GM12878 (cell line): ENCODE measurements at regions not wholly inside any gene's neighbourhood (a gene's known extent, or its start where the extent isn't known, plus 50 kb on each side); places are given as distances from the start of the nearest gene placed in this dataset.

Experiments used
- ATAC-seq: fragments of 200-7000 bp; cut with Tn5 transposase; 3 replicates; pipeline ENCODE4 v1.9.1; 2020; ENCODE audit warnings: mild to moderate bottlenecking, moderate library complexity
- BruUV-seq: library from RNA; stranded (reverse); fragments of 400-500 nt; replicated peaks from 2 replicates; lab custom pipeline; 2021; lab: Mats Ljungman, UMichigan
- CTCF ChIA-PET: fragments of 300-600 bp; sonication (Branson Sonifier 250); formaldehyde crosslinking; extraction: SDS; loops from one replicate; lab custom pipeline; 2021; ENCODE audit warnings: inconsistent platforms; lab: Yijun Ruan, JAX
- POLR2A ChIA-PET: fragments of 350-600 bp; formaldehyde crosslinking; extraction: SDS; loops from one replicate; lab custom pipeline; 2021; ENCODE audit warnings: inconsistent platforms; lab: Charles Lee
- RAD21 ChIA-PET: fragments of 300-600 bp; sonication (Branson Sonifier 250); formaldehyde crosslinking; loops from one replicate; lab custom pipeline; 2023; ENCODE audit warnings: antibody characterized with exemption; ENCODE audit not compliant: unreplicated experiment; lab: Charles Lee
- SMC1A ChIA-PET: fragments of 300-600 bp; sonication (Branson Sonifier 250); formaldehyde crosslinking; loops from one replicate; lab custom pipeline; 2023; ENCODE audit not compliant: unreplicated experiment, uncharacterized antibody; lab: Charles Lee
- DNase-seq: peaks from one replicate; pipeline ENCODE4 v3.0.0-alpha.2; 2011; ENCODE audit warnings: low read depth, low spot score
- FAIRE-seq: peaks from 3 replicates; lab custom pipeline; 2011; peaks lifted over from hg19 to GRCh38; lab: Jason Lieb, UNC
- H2AFZ ChIP-seq: 2 replicates; pipeline ENCODE4 v1.6.0; 2011; ENCODE audit warnings: low read depth, low read length, control low read depth; ENCODE audit not compliant: control insufficient read depth
- H3K27ac ChIP-seq: 2 replicates; pipeline ENCODE4 v1.5.1; 2011; ENCODE audit warnings: control low read depth; ENCODE audit not compliant: control insufficient read depth, insufficient read depth
- H3K27me3 ChIP-seq, 2 experiments: replicated peaks in 1 of 2; 2 replicates each; pipeline versions ENCODE4 v1.6.0 to v1.6.1; 2011; ENCODE audit warnings: low read length in 1 of 2; ENCODE audit not compliant: control insufficient read depth in 2 of 2, insufficient read depth in 2 of 2
- H3K36me3 ChIP-seq, 2 experiments: 2 replicates each; pipeline ENCODE4 v1.5.1; 2011; ENCODE audit warnings: low read length in 1 of 2; ENCODE audit not compliant: control insufficient read depth in 2 of 2, insufficient read depth in 2 of 2
- H3K4me1 ChIP-seq: 2 replicates; pipeline ENCODE4 v1.6.1; 2011; ENCODE audit warnings: mild to moderate bottlenecking, low read length, moderate library complexity, mixed read lengths; ENCODE audit not compliant: control insufficient read depth, insufficient read depth
- H3K4me2 ChIP-seq: 2 replicates; pipeline ENCODE4 v1.6.0; 2011; ENCODE audit warnings: control low read depth; ENCODE audit not compliant: control insufficient read depth, insufficient read depth
- H3K4me3 ChIP-seq: fragments of 200-600 bp; sonication (generic); 2 replicates; pipeline ENCODE4 v1.5.1; 2016
- H3K79me2 ChIP-seq: 2 replicates; pipeline ENCODE4 v1.6.0; 2011; ENCODE audit warnings: low read length; ENCODE audit not compliant: control insufficient read depth, insufficient read depth
- H3K9ac ChIP-seq: 2 replicates; pipeline ENCODE4 v1.8.0; 2011; ENCODE audit warnings: low read length, control low read depth, mixed read lengths; ENCODE audit not compliant: control insufficient read depth, insufficient read depth
- H3K9me3 ChIP-seq: replicated peaks from 3 replicates; pipeline ENCODE4 v1.5.1; 2011; ENCODE audit warnings: mild to moderate bottlenecking, low read length; ENCODE audit not compliant: control insufficient read depth, insufficient read depth
- H4K20me1 ChIP-seq: 2 replicates; pipeline ENCODE4 v1.6.0; 2011; ENCODE audit not compliant: control insufficient read depth, insufficient read depth
- BHLHE40 ChIP-seq, 2 experiments: fragments of 450-650 bp in 1 of 2; IDR thresholded peaks; 2 replicates each; pipeline ENCODE4 v1.6.1; 2011 to 2017; ENCODE audit warnings: low read depth in 2 of 2, borderline replicate concordance in 1 of 2, improper control_type of control experiment in 1 of 2, low read length in 1 of 2, mild to moderate bottlenecking in 1 of 2
- CTCF ChIP-seq, 3 experiments: IDR thresholded peaks in 2 of 3; conservative IDR thresholded peaks in 1 of 3; 2 replicates each; pipeline ENCODE4 v1.5.1; 2011; ENCODE audit warnings: low read depth in 3 of 3, low read length in 3 of 3, mild to moderate bottlenecking in 3 of 3, control low read depth in 2 of 3, moderate library complexity in 2 of 3, inconsistent platforms in 1 of 3, mixed read lengths in 1 of 3; ENCODE audit not compliant: control insufficient read depth in 2 of 3, insufficient read depth in 1 of 3; ENCODE audit errors: extremely low read depth in 1 of 3
- FOXM1 ChIP-seq: IDR thresholded peaks from 2 replicates; pipeline ENCODE4 v1.6.1; 2012; ENCODE audit warnings: low read depth, mild to moderate bottlenecking, inconsistent platforms, low read length, moderate library complexity
- GATAD2B ChIP-seq: fragments of 450-650 bp; conservative IDR thresholded peaks from 2 replicates; pipeline ENCODE4 v1.6.1; 2017; ENCODE audit warnings: low read depth, mild to moderate bottlenecking, moderate library complexity
- POLR2A ChIP-seq: IDR thresholded peaks from 2 replicates; pipeline ENCODE4 v1.6.1; 2011; ENCODE audit warnings: low read depth, mild to moderate bottlenecking, low read length
- RELB ChIP-seq: fragments of 450-650 bp; IDR thresholded peaks from 2 replicates; pipeline ENCODE4 v1.6.1; 2017; ENCODE audit warnings: low read depth, mild to moderate bottlenecking, moderate library complexity
- REST ChIP-seq: IDR thresholded peaks from 2 replicates; pipeline ENCODE4 v1.6.1; 2012; ENCODE audit warnings: mild to moderate bottlenecking, low read depth, low read length
- WRNIP1 ChIP-seq: IDR thresholded peaks from 2 replicates; pipeline ENCODE4 v1.6.1; 2011; ENCODE audit warnings: low read depth, low read length, improper control_type of control experiment, borderline replicate concordance
- WGBS: methylation state at CpG from one replicate; pipeline ENCODE4 v1.1.6; 2016; ENCODE audit warnings: low lambda C conversion rate; ENCODE audit not compliant: insufficient replicate concordance, insufficient coverage; ENCODE audit errors: missing lambda C conversion rate; 5-methylcytosine and 5-hydroxymethylcytosine counted together
- in situ Hi-C: fragments of 300-500 bp; cut with MboI; formaldehyde crosslinking; loops from 9 replicates; pipeline ENCODE4 v1.14.3; 2018; ENCODE audit warnings: mixed read lengths
- intact Hi-C: fragments of 100-400 bp; cut with micrococcal nuclease; formaldehyde crosslinking; loops from one replicate; pipeline ENCODE4 v1.14.2; 2022; ENCODE audit not compliant: unreplicated experiment

- TF ChIP-seq RELB, result no peak
- TF ChIP-seq CTCF (IDR thresholded peaks at IDR 0.05 in 2 of 3, conservative IDR thresholded peaks at IDR 0.05 in 1 of 3; ENCODE audit: control insufficient read depth in 2 of 3, extremely low read depth in 1 of 3, insufficient read depth in 1 of 3, low read depth in 3 of 3, low read length in 3 of 3), result no peak
Measured at GRCh38 chr20:12595841-12596240, 412.9 kb upstream of the SPTLC3 start (continued).

- no peaks in the 10 kb centered on the region for H3K36me3 ChIP-seq
- no peak overlapping the region for H3K4me2 ChIP-seq
- 2% methylated on average over 2 of the region's 2 CpGs for WGBS
- ChIA-PET POLR2A (no interaction called here), SMC1A (no interaction called here), CTCF (no interaction called here), RAD21 (no interaction called here)
- no peaks in the 10 kb centered on the region for H3K9me3 ChIP-seq
- no peak overlapping the region for H3K4me3 ChIP-seq
- BruUV-seq, result no TSS peak
- no peak for FAIRE-seq
- no peaks in the 10 kb centered on the region for H3K27me3 ChIP-seq
- no peaks in the 10 kb centered on the region for H4K20me1 ChIP-seq
- ATAC-seq, result no peak
- no peak overlapping the region for H3K27ac ChIP-seq
- intact Hi-C loops, result no loop called here
- in situ Hi-C loops, result no loop called here
- no peak overlapping the region for H3K9ac ChIP-seq
- no peaks in the 10 kb centered on the region for H3K4me1 ChIP-seq
- no peak overlapping the region for H2AFZ ChIP-seq
- DNase-seq, result no peak
- H3K79me2 ChIP-seq, result no peaks in the 10 kb centered on the region
- TF ChIP-seq GATAD2B, result no peak
- no peak for TF ChIP-seq FOXM1
- TF ChIP-seq BHLHE40 (IDR thresholded peaks at IDR 0.05; ENCODE audit: borderline replicate concordance in 1 of 2, low read depth in 2 of 2, low read length in 1 of 2), result no peak
- no peak for TF ChIP-seq WRNIP1
- no peak for TF ChIP-seq REST
- TF ChIP-seq CTCF (IDR thresholded peaks at IDR 0.05 in 2 of 3, conservative IDR thresholded peaks at IDR 0.05 in 1 of 3; ENCODE audit: control insufficient read depth in 2 of 3, extremely low read depth in 1 of 3, insufficient read depth in 1 of 3, low read depth in 3 of 3, low read length in 3 of 3), result no peak
- no peak for TF ChIP-seq POLR2A
Measured at GRCh38 chr20:12596863-12597262, 411.9 kb upstream of the SPTLC3 start.
